Kidney (tissue), 13 donors: ENCODE measurements at regions not wholly inside any gene's neighbourhood (a gene's known extent, or its start where the extent isn't known, plus 50 kb on each side); places are given as distances from the start of the nearest gene placed in this dataset.
"Not testable (repeated sequence)": the region's sequence is repeated elsewhere in the genome, so short reads cannot be mapped to it uniquely, and the experiment has no call there.

Source experiments
- DNase-seq, 5 donors: peaks; one replicate each; pipeline ENCODE4 v3.0.0-alpha.2; 2013 to 2020
- FAIRE-seq: peaks from 2 replicates; lab custom pipeline; 2012; peaks lifted over from hg19 to GRCh38; lab: Jason Lieb, UNC
- H3K27ac ChIP-seq, 2 donors: one replicate each; pipeline ENCODE4 v1.7.0; 2013; ENCODE audit warnings: low read depth in 2 of 2, low read length in 2 of 2, inconsistent platforms in 1 of 2
- H3K27me3 ChIP-seq: one replicate; pipeline ENCODE4 v1.7.1; 2013; ENCODE audit warnings: low read length, inconsistent platforms; ENCODE audit not compliant: control insufficient read depth, insufficient read depth
- H3K36me3 ChIP-seq, 3 donors: one replicate each; pipeline versions ENCODE4 v1.7.0 to v1.7.1; 2013; ENCODE audit warnings: low read length in 3 of 3, control low read depth in 1 of 3, inconsistent platforms in 1 of 3; ENCODE audit not compliant: insufficient read depth in 3 of 3, control insufficient read depth in 2 of 3
- H3K4me1 ChIP-seq, 3 donors: one replicate each; pipeline versions ENCODE4 v1.7.0 to v1.7.1; 2013; ENCODE audit warnings: low read length in 3 of 3, inconsistent platforms in 1 of 3, low read depth in 1 of 3; ENCODE audit not compliant: control insufficient read depth in 2 of 3, insufficient read depth in 2 of 3
- H3K4me3 ChIP-seq, 3 donors: one replicate each; pipeline versions ENCODE4 v1.7.0 to v1.8.1; 2013; ENCODE audit warnings: low read length in 3 of 3, control low read depth in 1 of 3, inconsistent platforms in 1 of 3
- H3K9ac ChIP-seq, 3 donors: one replicate each; pipeline versions ENCODE4 v1.7.0 to v1.7.1; 2013; ENCODE audit warnings: low read length in 3 of 3, control low read depth in 1 of 3, inconsistent platforms in 1 of 3
- H3K9me3 ChIP-seq, 3 donors: one replicate each; pipeline versions ENCODE4 v1.7.0 to v1.7.1; 2013; ENCODE audit warnings: low read length in 3 of 3, control low read depth in 1 of 3, inconsistent platforms in 1 of 3; ENCODE audit not compliant: control insufficient read depth in 2 of 3, insufficient read depth in 1 of 3
- CTCF ChIP-seq: IDR thresholded peaks from 3 replicates; pipeline ENCODE4 v1.5.1; 2012; ENCODE audit warnings: mild to moderate bottlenecking, moderate library complexity, borderline replicate concordance; ENCODE audit not compliant: insufficient read depth; ENCODE audit errors: extremely low read depth
- intact Hi-C: fragments of 100-400 bp; cut with DNase I; formaldehyde crosslinking; loops from one replicate; pipeline ENCODE4 v1.11.1; 2022
- donor health status: control.
- donor health status: control.
- donor health status: control.
- donor health status: control.
- donor health status: control.
- donor health status: DM: yes; HTN: yes; CAD: no.
- donor health status: Normal renal cell carcinoma (clear cell type).

- Histone ChIP-seq H3K36me3 (no peaks in the 10 kb centered on the region), H3K9me3 (no peaks in the 10 kb centered on the region), H3K27me3 (no peaks in the 10 kb centered on the region), H3K9ac (no peak overlapping the region), H3K4me1 (no peaks in the 10 kb centered on the region), H3K27ac (no peak overlapping the region), H3K4me3 (no peak overlapping the region)
- DNase-seq (no peak), FAIRE-seq (no peak)
- intact Hi-C loops: no loop called here
- TF ChIP-seq CTCF: no peak
Measured at GRCh38 chr7:23895666-23896096, 185.7 kb downstream of the STK31 start.

DNA sequence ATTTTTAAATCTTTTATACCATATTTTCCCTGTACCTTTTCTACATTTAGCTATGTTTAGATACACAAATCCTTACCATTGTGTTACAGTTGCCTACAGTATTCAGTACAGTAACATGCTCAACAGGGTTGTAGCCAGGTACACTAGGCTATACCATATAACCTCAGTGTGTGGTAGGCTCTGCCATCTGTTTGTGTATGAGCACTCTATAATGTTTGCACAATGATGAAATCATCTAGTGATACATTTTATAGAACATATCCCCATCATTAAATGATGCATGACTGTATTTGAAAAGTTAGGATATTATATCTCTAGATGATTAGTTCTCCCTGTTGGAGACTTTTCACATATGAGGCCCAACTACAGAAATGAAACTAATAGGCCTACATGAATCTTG lies 188.6 kb downstream of the STK31 start:
- Histone ChIP-seq H3K4me1 (no peaks in the 10 kb centered on the region), H3K27me3 (no peaks in the 10 kb centered on the region), H3K27ac (no peak overlapping the region), H3K36me3 (no peaks in the 10 kb centered on the region), H3K9ac (no peak overlapping the region), H3K4me3 (no peak overlapping the region), H3K9me3 (no peaks in the 10 kb centered on the region)
- no peak for TF ChIP-seq CTCF
- no peak for FAIRE-seq
- no peak for DNase-seq
- intact Hi-C loops: no loop called here

DNA sequence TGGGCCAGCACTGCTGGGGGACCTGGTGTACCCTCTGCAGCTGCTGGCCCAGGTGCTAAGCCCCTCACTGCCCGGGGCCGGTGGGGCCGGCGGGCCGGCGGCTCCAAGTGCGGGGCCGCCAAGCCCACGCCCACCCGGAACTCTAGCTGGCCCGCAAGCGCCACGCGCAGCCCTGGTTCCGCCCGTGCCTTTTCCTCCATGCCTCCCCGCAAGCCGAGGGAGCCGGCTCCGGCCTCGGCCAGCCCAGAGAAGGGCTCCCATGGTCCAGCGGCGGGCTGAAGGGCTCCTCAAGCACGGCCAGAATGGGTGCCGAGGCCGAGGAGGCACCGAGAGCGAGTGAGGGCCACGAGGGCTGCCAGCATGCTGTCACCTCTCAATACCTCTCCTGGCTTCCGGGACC lies 194.9 kb downstream of the STK31 start:
- H3K36me3 ChIP-seq, H3K4me3 ChIP-seq, FAIRE-seq, H3K9me3 ChIP-seq, H3K4me1 ChIP-seq, intact Hi-C loops, H3K9ac ChIP-seq, H3K27ac ChIP-seq, H3K27me3 ChIP-seq, DNase-seq: not testable (repeated sequence)

GRCh38 chr7:23907012-23907411 lies 197.0 kb downstream of the STK31 start:
- Histone ChIP-seq H3K36me3 (no peaks in the 10 kb centered on the region), H3K9me3 (no peaks in the 10 kb centered on the region), H3K27ac (no peak overlapping the region), H3K4me3 (no peak overlapping the region), H3K9ac (no peak overlapping the region), H3K4me1 (no peaks in the 10 kb centered on the region), H3K27me3 (no peaks in the 10 kb centered on the region)
- DNase-seq: no peak
- FAIRE-seq: no peak
- no peak for TF ChIP-seq CTCF
- intact Hi-C loops: no loop called here
